DMS 273 (cell line): ENCODE measurements at regions not wholly inside any gene's neighbourhood (a gene's known extent, or its start where the extent isn't known, plus 50 kb on each side); places are given as distances from the start of the nearest gene placed in this dataset.

Experiments
- DNase-seq: peaks from one replicate; lab custom pipeline; 2025; ENCODE audit not compliant: unreplicated experiment; lab: John Stamatoyannopoulos, UW

DNA sequence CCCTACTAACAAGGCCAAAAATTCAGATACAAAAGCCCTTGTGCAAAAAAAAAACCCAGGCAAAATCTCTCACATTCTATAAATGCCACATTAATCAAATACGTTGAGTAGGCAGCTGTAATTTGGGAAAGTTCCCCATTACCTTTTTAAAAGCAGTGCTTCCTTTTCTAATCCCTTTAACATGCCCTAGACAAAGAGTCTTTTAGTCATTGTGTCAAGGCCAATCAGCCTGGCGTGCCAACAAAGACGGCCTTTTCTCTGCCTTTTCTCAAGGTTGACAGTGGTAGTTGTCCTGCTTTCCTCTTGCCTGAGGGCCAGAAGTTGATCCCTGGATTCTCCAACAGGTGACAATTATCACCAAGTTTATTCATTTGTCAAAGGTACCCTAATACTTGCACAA lies 62.5 kb upstream of the METAP2 start:
- no peak for DNase-seq

DNA sequence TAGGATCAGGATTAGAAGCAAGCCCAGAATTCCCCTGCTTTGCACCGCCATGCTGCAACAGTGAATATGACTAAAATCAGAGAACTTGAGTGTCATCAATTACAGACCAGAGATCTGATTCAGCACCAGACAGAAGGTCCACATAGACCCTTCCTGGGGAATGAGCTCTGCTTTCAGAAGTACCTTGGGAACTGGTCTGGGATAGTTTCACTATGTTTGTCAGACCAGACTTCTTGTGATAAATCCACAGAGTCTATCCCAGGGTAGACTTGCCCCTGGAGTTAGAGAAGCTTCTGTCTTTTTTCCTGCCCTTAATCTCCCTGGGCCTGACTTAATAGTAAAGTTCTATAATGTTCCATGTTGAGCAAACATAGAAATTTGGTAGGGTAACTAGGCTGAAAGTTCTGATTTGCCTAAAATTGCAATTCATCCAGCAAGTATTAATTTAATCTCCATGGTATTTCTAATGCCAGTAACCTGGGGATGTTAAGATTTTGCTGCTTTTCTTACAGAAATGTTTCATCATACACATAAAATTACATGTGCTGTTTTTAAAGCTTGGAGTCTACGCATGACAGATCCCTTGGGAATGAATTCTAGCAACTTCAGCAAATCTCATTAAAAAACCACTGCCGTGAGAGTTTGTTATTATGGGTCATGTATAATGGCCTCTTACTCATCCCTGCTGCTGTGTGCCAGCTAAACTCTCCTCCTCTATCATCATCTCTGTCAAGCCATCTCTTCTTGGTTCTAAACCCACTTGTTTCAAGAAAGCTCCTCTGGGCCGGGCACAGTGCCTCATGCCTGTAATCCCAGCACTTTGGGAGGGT lies 61.3 kb upstream of the METAP2 start:
- DNase-seq: peak; percentile 1

DNA sequence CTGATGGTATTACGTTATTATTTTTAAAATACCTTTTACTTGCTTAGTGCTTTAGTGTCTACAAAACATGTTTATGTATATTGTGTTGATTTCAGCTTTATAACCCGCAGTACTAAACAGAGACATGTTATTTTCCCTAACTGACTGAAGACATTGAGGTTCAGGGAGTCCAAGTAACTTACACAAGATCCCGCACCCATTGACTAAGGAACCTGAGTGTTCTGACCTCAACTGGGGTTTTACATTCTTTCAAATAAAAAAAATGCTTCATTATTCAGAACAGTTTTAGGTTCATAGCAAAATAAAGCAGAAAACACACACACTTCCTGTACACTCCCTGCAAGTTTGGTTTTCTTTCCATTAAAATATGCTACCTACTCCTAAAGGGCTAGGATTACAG lies 60.4 kb upstream of the METAP2 start:
- DNase-seq: no peak

DNA sequence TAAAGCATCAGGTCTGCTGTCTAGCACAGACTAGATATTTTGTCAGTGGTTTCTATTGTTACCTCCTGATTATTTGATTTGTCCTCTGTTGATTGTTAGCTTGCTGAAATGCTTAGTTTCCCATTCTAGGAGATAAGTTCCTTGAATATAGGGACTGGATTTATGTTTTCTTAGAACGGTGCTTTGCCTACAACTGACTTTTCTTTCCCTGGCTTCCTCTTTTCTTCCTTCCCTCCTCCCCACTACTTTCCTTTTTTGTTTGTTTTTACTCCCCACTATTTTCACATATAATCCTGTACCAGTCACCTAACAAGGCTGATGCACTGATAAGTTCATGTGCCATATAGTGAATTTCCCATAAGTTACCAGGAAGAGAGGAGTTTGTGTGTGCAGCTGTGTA lies 58.5 kb upstream of the METAP2 start:
- DNase-seq: no peak

DNA sequence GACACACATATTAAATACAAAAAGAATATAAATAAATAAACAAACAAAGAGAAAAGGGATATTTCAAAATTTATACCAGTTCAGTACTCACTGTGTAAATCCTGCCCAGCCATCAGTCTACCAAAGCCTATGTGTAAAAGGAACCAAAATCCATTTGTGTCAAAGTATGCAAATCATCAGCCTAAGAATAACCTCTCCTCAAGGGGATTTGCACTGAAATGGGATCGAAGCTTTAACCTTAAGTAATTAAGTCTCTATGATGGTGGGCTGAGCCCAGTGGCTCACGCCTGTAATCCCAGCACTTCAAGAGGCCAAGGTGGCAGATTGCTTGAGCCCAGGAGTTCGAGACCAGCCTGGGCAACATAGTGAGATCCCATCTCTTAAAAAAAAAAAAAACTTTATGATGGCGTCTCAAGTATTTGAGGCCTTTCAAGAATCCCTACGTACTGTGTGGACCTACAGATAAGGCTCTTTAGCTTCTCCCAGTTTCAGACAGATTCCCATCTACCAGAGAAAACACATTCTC lies 57.8 kb upstream of the METAP2 start:
- no peak for DNase-seq

DNA sequence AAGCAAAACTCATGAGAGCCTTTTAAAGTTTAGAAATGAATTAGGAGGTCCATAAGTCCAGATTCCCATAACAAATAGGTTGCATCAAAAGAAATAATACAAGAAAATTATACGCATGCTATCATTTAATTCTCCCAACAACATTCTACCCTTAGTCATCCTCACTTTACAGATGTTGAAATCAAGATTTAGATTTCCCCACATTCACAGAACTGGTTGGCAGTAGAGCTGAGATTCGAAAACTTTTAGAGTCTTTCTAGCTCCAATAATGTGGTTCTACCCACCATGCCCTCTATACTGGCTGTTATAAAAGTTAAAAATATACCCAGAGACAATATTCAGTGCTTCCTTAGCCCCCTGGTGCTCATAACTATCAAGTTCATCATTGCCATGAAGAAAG lies 56.6 kb upstream of the METAP2 start:
- no peak for DNase-seq

DNA sequence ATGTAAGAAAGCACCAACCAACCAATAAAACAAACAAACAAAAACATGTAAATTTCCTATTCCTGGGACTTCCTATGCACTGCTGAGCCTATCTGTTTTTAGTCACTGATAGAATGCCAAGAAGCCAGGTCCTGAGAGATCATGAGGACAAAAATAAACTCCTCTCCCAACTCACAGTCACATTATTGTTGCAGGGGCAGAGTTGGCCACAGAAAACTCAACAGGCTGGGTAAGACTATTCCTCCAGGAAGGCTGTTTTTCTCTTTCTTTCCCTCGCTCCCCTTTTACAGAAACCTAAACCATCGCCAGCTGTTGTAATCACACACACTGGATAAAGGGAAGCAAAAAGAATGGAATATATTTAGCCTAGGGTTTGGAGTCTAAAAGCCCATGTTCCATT lies 55.8 kb upstream of the METAP2 start:
- DNase-seq: no peak
